NCI-H510A treated with DMSO at 0.1 percent for 48 hours (cell line): ENCODE measurements at regions not wholly inside any gene's neighbourhood (a gene's known extent, or its start where the extent isn't known, plus 50 kb on each side); places are given as distances from the start of the nearest gene placed in this dataset.

Source experiments
- DNase-seq: peaks from one replicate; lab custom pipeline; 2025; lab: John Stamatoyannopoulos, UW

GRCh38 chr4:15231265-15232091 lies 196.4 kb upstream of the C1QTNF7 start:
- peak; percentile 54 for DNase-seq

DNA sequence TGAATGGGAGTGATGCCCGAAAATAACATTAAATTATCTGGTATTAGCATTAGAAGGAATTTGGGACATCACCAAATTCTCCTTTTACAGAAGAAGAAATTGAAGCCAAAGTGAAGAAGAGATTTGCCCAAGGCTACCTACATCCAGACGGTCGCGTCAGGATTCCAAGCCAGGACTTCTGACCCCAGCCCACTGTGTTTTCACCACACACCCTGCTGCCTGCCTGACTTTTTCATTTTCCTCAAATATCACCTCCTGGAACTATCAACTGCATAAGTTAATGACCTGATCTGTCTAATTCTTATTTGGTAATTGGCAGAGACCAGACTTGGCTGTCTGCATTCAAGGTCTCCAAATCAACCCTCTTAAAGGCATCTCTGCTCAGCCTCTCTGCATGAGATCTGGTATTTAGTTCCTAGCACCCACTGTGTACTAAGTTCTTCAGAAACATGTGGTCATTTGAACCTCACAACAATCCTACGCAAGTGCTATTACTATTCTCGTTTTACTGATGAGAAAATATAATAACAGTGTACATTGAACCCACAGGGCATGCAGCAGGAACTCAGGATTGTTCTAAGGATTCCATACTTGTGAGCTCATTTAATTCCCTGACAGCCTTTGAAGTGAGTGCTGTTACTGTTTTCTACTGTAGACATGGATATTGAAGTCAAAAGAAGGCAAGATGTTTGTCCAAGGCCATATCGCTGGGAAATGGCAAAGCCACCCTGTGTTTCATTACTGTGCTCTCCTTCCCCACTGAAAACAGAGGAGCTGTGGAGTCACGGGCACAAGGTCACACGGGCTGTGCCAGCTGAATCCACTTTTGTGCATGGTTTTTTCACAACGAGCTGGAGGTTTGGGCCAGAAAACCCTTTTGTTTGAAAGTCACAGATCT lies 195.2 kb upstream of the C1QTNF7 start:
- DNase-seq = no peak

DNA sequence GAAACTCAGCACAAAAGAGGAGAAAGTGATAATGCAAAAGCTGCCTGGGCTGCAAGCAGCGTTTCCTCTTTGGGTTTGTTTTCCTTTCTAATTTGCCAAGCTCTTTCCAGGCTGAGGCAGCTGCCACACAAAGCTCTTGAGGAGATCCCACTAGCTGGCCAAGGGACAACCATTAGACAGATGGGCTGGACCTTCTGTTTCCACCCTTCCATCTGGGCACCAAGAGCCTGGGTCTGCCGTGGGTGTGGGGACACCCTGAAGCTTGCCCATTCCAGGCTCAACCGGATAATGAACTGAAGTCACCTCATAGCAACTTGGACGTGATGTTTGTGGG lies 194.6 kb upstream of the C1QTNF7 start:
- DNase-seq = peak; percentile 8

- DNase-seq = no peak
These were observed 194.2 kb upstream of the C1QTNF7 start for GRCh38 chr4:15233626-15234025.

GRCh38 chr4:15234116-15234855 lies 193.5 kb upstream of the C1QTNF7 start:
- no peak for DNase-seq

- DNase-seq = no peak
These were observed 193.0 kb upstream of the C1QTNF7 start for GRCh38 chr4:15234856-15235126.

GRCh38 chr4:15235135-15235534 lies 192.7 kb upstream of the C1QTNF7 start:
- DNase-seq = no peak

DNA sequence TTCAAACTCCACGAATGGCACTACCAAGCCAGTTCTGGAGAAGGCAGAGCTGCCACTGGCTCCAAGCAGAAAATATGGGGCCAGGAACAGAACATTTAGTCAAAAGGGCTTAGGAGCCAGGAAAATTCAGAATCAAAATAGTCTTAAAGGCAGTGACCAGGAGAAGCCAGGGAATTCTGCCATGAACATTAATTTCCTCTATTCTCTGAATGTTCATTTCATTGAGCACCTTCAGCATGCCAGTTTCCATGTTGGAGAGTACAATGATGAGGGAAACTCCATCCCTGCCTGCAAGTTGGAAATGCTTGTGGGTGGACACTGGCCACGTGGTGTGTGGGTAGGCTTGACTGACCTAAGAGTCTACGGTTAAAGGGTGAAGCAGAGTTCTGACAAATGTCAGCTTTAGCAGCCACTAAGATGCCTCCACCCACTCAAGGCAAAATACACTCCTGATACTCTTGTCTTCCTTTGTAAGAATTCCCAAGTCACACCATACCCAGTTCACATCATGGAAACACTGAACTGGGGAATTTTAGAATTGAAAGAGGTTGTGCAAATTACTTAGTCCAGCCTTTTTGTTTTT lies 190.1 kb upstream of the C1QTNF7 start:
- no peak for DNase-seq

DNA sequence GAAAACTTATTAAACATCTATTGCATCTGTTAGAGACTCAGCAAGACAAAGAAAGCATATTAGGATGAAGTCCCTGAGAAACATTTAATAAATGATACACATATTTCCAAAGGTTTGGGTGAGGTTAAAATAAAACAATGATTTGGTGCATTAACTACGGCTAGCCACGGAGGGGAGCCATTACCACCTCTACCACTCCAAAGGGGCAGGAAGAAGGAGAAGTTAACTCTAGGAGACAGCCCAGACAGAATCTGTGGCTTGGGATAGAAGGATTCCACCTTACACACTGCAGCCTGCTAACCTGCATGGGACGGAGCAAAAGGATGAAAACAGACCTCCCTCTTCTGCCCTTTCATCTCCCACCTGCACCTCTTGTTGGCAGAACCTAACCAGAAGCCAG lies 189.1 kb upstream of the C1QTNF7 start:
- no peak for DNase-seq

DNA sequence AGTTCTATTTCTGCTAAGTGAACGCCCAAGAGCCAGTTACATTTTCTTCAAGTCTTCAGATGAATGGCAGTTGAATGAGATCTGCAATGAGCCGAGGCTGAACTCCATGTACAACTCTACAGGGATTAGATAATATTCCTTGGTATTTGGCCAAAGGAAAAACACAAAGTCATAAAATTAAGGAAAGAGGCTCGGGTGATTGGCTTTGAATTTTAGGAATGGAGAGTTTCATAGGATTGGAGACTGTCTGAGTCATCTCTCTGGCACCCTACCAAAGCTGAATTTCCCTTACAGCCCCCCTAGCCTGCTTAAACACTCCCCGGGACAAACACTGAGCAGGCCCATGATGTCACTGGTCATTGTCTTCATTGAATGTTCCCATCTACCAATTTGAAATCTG lies 188.0 kb upstream of the C1QTNF7 start:
- no peak for DNase-seq

GRCh38 chr4:15240764-15241163 lies 187.1 kb upstream of the C1QTNF7 start:
- DNase-seq = no peak

DNA sequence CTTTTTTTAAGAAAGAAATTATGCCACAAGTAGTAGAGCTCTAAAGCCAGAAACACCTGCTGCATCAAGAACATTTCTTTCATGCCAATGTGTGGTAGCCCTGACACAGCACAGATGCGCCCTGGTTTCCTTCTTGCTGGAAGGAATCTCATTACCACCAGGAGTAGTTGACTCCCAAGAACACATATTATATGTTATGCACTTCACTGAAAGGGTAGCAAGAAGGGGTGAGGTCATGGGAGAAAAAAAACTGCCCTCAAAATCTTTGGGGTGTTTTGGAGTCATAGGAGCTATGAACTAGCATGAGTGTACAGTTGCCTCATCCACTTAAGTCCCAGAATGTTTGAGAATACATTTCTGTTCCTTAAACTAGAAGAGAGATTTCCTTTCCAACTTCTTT lies 185.8 kb upstream of the C1QTNF7 start:
- no peak for DNase-seq

DNA sequence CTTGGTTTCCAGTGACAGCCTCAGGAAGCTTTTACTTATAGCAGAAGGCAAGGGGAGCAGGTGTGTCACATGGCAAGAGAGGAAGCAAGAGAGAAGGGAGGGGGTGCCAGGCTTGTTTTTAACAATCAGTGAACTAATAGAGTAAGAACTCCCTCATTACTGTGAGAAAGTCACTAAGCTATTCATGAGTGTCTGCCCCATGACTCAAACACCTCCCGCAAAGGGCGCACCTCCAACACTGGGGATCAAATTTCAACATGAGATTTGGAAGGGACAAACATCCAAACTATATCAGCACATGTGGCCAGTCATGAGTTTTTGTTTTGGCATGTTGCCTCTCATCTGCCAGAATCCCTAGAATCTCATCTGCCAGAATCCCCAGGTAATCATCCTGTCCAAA lies 183.5 kb upstream of the C1QTNF7 start:
- DNase-seq = no peak

DNA sequence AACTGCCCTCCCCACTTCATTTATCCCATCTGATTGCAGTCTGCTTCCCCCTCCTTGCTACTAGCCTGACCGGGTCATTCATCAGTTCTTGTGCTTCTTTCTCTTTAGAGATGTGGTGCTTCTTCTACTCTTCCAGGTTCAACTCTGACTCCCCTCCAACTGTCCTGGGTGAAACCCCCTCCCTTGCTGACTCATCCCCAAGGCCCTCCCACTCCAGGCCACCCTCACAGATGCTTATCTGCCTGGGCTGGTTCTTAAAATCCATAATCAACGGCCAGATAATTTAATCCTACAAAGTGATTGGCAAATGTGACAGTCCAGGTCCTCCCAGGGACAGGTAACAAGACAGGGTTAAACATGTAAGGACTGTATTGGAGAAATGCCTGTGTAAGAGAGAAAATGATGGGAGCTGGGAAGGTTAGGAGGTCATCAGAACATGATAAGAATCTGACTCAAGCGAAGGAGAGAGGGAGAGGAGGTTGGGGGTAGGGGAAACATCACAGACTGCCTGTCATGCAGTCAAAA lies 182.8 kb upstream of the C1QTNF7 start:
- no peak for DNase-seq

- no peak for DNase-seq
These were observed 177.8 kb upstream of the C1QTNF7 start for GRCh38 chr4:15250021-15250441.

DNA sequence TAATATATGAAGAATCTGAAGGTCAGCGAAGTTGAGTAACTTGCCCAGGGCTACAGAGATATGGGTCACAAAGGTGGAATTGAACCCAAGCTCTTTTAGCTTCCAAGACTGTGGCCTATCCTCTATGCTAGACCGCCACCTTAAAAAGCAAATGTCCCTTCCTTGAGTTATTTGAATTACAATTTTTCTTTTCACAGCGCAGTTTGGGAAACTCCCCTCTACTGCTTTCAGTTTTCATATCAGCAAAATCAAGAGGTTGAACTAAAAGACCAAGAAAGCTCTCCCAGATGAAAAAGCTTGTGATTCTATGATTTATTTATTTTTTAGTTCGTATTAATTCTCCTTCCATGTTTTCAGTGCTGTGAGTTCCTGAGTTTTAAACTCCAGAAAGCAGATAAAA lies 174.5 kb upstream of the C1QTNF7 start:
- no peak for DNase-seq

GRCh38 chr4:15254236-15254880 lies 173.5 kb upstream of the C1QTNF7 start:
- DNase-seq = no peak

- no peak for DNase-seq
These were observed 172.3 kb upstream of the C1QTNF7 start for GRCh38 chr4:15255537-15255936.

DNA sequence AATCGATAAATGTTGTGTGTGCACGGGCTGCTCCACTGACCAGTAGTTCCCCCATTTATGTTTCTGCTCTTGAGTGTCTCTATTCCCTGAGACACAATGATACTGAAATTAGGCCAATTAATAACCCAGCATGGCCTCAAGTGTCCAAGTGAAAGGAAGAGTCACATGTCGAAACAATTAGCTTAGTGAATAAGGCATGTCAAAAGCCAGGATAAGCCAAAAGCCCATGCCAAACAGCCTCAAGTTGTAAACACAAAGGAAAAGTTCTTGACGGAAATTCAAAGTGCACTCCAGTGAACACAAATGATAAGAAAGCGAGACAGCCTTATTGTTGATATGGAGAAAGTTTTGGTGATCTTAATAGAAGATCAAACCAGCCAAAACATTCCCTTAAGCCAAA lies 167.1 kb upstream of the C1QTNF7 start:
- DNase-seq = no peak

DNA sequence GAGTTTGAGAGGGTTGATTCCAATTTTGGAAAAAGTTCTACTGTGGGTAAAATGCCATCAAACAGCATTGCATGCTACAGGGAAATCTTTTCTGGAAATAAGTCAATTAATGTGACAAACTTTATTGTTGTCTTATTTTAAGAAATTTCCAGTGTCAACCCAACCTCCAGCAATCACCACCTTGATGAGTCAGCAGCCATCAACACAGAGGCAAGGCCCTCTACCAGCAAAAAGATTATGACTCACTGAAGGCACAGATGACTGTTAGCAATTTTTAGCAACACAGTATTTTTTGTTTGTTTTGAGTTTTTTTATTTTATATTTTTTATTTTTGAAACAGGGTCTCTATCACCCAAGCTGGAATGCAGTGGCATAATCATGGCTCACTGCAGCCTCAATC lies 165.4 kb upstream of the C1QTNF7 start:
- no peak for DNase-seq

DNA sequence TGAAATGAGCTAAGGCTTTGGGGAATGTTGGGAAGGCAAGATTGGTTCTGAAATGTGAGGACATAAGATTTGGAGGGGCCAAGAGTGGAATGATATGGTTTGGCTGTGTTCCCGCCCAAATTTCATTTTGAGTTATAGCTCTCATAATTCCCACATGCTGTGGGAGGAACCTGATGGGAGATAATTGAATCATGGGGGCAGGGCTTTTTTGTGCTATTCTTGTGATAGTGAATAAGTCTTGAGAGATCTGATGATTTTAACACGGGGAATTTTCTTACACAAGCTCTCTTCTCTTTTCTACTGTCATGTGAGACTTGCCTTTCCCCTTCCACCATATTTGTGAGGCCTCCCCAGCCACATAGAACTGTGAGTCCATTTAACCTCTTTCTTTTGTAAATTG lies 157.6 kb upstream of the C1QTNF7 start:
- DNase-seq = no peak

- no peak for DNase-seq
These were observed 141.8 kb upstream of the C1QTNF7 start for GRCh38 chr4:15286041-15286440.
